Gastroesophageal sphincter (tissue), 4 donors: ENCODE measurements at regions not wholly inside any gene's neighbourhood (a gene's known extent, or its start where the extent isn't known, plus 50 kb on each side); places are given as distances from the start of the nearest gene placed in this dataset.
A peak's percentile ranks its signal among the peaks of the same experiment; 100 is the strongest.

Experiments
- ATAC-seq: fragments of 150-250 bp; one replicate; pipeline ENCODE4 v1.9.1; 2016; ENCODE audit warnings: mild to moderate bottlenecking, moderate library complexity
- H3K27ac ChIP-seq, 4 donors: fragments of 200-600 bp; sonication (generic) in 3 of 4; 1 replicate in 3 of 4; 2 replicates in 1 of 4; pipeline ENCODE4 v1.5.1; 2016 to 2019
- H3K27me3 ChIP-seq: fragments of 200-600 bp; sonication (generic); one replicate; pipeline ENCODE4 v1.5.1; 2019
- H3K36me3 ChIP-seq, 2 donors: fragments of 200-600 bp; sonication (generic); one replicate each; pipeline ENCODE4 v1.5.1; 2019; ENCODE audit warnings: control low read depth in 1 of 2
- H3K4me1 ChIP-seq, 3 donors: fragments of 200-600 bp; sonication (generic); 1 replicate in 2 of 3; 2 replicates in 1 of 3; pipeline ENCODE4 v1.5.1; 2016 to 2019; ENCODE audit warnings: control low read depth in 2 of 3
- H3K4me3 ChIP-seq, 2 donors: fragments of 200-600 bp; sonication (generic); one replicate each; pipeline ENCODE4 v1.5.1; 2019; ENCODE audit warnings: mild to moderate bottlenecking in 1 of 2, moderate library complexity in 1 of 2
- H3K9me3 ChIP-seq, 3 donors: fragments of 200-600 bp; sonication (generic); one replicate each; pipeline ENCODE4 v1.5.1; 2017 to 2019; ENCODE audit warnings: control low read depth in 2 of 3
- CTCF ChIP-seq, 4 experiments: fragments of 200-600 bp in 2 of 4; fragments of 450-650 bp in 2 of 4; sonication (generic) in 1 of 4; IDR thresholded peaks; one replicate each; pipeline ENCODE4 v1.5.1; 2017 to 2019; ENCODE audit warnings: antibody characterized with exemption in 4 of 4, mild to moderate bottlenecking in 2 of 4, moderate library complexity in 2 of 4
- EP300 ChIP-seq: sonication (generic); formaldehyde crosslinking; IDR thresholded peaks from one replicate; pipeline ENCODE4 v1.6.1; 2017; ENCODE audit warnings: antibody characterized with exemption, mild to moderate bottlenecking
- POLR2A ChIP-seq, 2 donors: fragments of 450-650 bp; IDR thresholded peaks; one replicate each; pipeline ENCODE4 v1.6.1; 2017; ENCODE audit warnings: antibody characterized with exemption in 2 of 2, mild to moderate bottlenecking in 2 of 2, moderate library complexity in 1 of 2
- POLR2AphosphoS5 ChIP-seq: sonication (generic); formaldehyde crosslinking; IDR thresholded peaks from one replicate; pipeline ENCODE4 v1.6.1; 2017; ENCODE audit warnings: antibody characterized with exemption
- WGBS, 2 donors: methylation state at CpG; one replicate each; pipeline ENCODE4 v1.1.5; 2018; ENCODE audit warnings: low coverage in 1 of 2; 5-methylcytosine and 5-hydroxymethylcytosine counted together

- Histone ChIP-seq H3K4me3 (no peak overlapping the region), H3K36me3 (no peaks in the 10 kb centered on the region), H3K9me3 (no peaks in the 10 kb centered on the region), H3K27me3 (peaks cover 96% of the 10 kb centered on the region), H3K27ac (no peak overlapping the region), H3K4me1 (peaks cover 0 to 6% (median 0%) of the 10 kb centered on the region in 3 donors)
- no CpG with 5 or more reads among the region's 3 CpGs for WGBS, 2 donors
- no peak for TF ChIP-seq POLR2AphosphoS5
- no peak for TF ChIP-seq POLR2A (IDR thresholded peaks at IDR 0.05)
- TF ChIP-seq CTCF (IDR thresholded peaks at IDR 0.05) = peak; percentile 40 to 84 (median 53)
- no peak for ATAC-seq
Observed at GRCh38 chr20:59518881-59519706, 85.2 kb upstream of the PHACTR3 start.

GRCh38 chr20:59519707-59520014 lies 84.7 kb upstream of the PHACTR3 start:
- no peak overlapping the region for H3K4me3 ChIP-seq
- no peak for ATAC-seq
- peaks cover 0 to 6% (median 0%) of the 10 kb centered on the region in 3 donors for H3K4me1 ChIP-seq
- no peaks in the 10 kb centered on the region for H3K36me3 ChIP-seq
- TF ChIP-seq POLR2AphosphoS5 (no peak), POLR2A (IDR thresholded peaks at IDR 0.05) (no peak), EP300 (no peak), CTCF (IDR thresholded peaks at IDR 0.05) (no peak)
- WGBS, 2 donors = 0% methylated on average over 1 of the region's 1 CpG; no CpG with 5 or more reads in 1 of the 2 donors
- H3K27ac ChIP-seq = no peak overlapping the region
- peaks cover 95% of the 10 kb centered on the region for H3K27me3 ChIP-seq
- no peaks in the 10 kb centered on the region for H3K9me3 ChIP-seq

GRCh38 chr20:59520814-59521213 lies 83.5 kb upstream of the PHACTR3 start:
- TF ChIP-seq EP300 (no peak), POLR2AphosphoS5 (no peak), POLR2A (IDR thresholded peaks at IDR 0.05) (no peak), CTCF (IDR thresholded peaks at IDR 0.05) (no peak)
- peaks cover 0 to 5% (median 0%) of the 10 kb centered on the region in 3 donors for H3K4me1 ChIP-seq
- no peak overlapping the region for H3K27ac ChIP-seq
- no peaks in the 10 kb centered on the region for H3K36me3 ChIP-seq
- no peak overlapping the region for H3K4me3 ChIP-seq
- H3K9me3 ChIP-seq = no peaks in the 10 kb centered on the region
- WGBS, 2 donors = 60 to 69% methylated on average over 1 to 2 of the region's 2 CpGs
- ATAC-seq = no peak
- peaks cover 96% of the 10 kb centered on the region for H3K27me3 ChIP-seq

GRCh38 chr20:59525500-59526241 lies 78.7 kb upstream of the PHACTR3 start:
- 0 to 17% methylated on average over 2 to 19 of the region's 31 CpGs for WGBS, 2 donors
- TF ChIP-seq POLR2AphosphoS5 = no peak
- peak; percentile 47 to 86 (median 52) for TF ChIP-seq CTCF (IDR thresholded peaks at IDR 0.05)
- no peak for TF ChIP-seq POLR2A (IDR thresholded peaks at IDR 0.05)
- TF ChIP-seq EP300 = no peak
- H3K27ac ChIP-seq = no peak overlapping the region
- H3K27me3 ChIP-seq = peaks cover 90% of the 10 kb centered on the region
- H3K4me1 ChIP-seq = peaks cover 0 to 8% (median 0%) of the 10 kb centered on the region in 3 donors
- ATAC-seq = peak; percentile 36
- H3K9me3 ChIP-seq = no peaks in the 10 kb centered on the region
- no peaks in the 10 kb centered on the region for H3K36me3 ChIP-seq
- no peak overlapping the region for H3K4me3 ChIP-seq
